Small intestine (tissue), 7 donors: ENCODE measurements at regions not wholly inside any gene's neighbourhood (a gene's known extent, or its start where the extent isn't known, plus 50 kb on each side); places are given as distances from the start of the nearest gene placed in this dataset.
"Not testable (repeated sequence)": the region's sequence is repeated elsewhere in the genome, so short reads cannot be mapped to it uniquely, and the experiment has no call there.

Experiments used
- DNase-seq, 2 donors: peaks; one replicate each; pipeline versions ENCODE4 v3.0.0 to v3.0.0-alpha.2; 2013
- FAIRE-seq: peaks from 2 replicates; lab custom pipeline; 2012; peaks lifted over from hg19 to GRCh38; lab: Jason Lieb, UNC
- H3K27ac ChIP-seq, 3 donors: one replicate each; pipeline ENCODE4 v1.5.1; 2013; ENCODE audit warnings: low read length in 2 of 3, mild to moderate bottlenecking in 2 of 3, control low read depth in 1 of 3, inconsistent platforms in 1 of 3, low read depth in 1 of 3, moderate library complexity in 1 of 3
- H3K27me3 ChIP-seq, 3 donors: one replicate each; pipeline ENCODE4 v1.6.1; 2013; ENCODE audit warnings: low read length in 3 of 3, inconsistent platforms in 1 of 3; ENCODE audit not compliant: control insufficient read depth in 3 of 3, insufficient read depth in 3 of 3
- H3K36me3 ChIP-seq, 3 donors: one replicate each; pipeline ENCODE4 v1.6.1; 2013; ENCODE audit warnings: low read length in 3 of 3, inconsistent platforms in 1 of 3, low read depth in 1 of 3, mild to moderate bottlenecking in 1 of 3, moderate library complexity in 1 of 3; ENCODE audit not compliant: control insufficient read depth in 3 of 3, insufficient read depth in 2 of 3
- H3K4me1 ChIP-seq, 3 donors: one replicate each; pipeline ENCODE4 v1.6.1; 2013; ENCODE audit warnings: low read length in 2 of 3, inconsistent platforms in 1 of 3, low read depth in 1 of 3, mild to moderate bottlenecking in 1 of 3, moderate library complexity in 1 of 3; ENCODE audit not compliant: control insufficient read depth in 3 of 3, insufficient read depth in 2 of 3
- H3K4me3 ChIP-seq, 3 donors: one replicate each; pipeline ENCODE4 v1.5.1; 2013; ENCODE audit warnings: low read length in 3 of 3, control low read depth in 1 of 3, inconsistent platforms in 1 of 3, low read depth in 1 of 3, mild to moderate bottlenecking in 1 of 3, moderate library complexity in 1 of 3
- H3K9me3 ChIP-seq, 2 donors: one replicate each; pipeline ENCODE4 v1.6.1; 2013; ENCODE audit warnings: low read depth in 1 of 2, low read length in 1 of 2; ENCODE audit not compliant: control insufficient read depth in 2 of 2, insufficient read depth in 1 of 2
- WGBS, 3 donors: extraction: QIAGEN DNeasy Blood & Tissue Kit; methylation state at CpG; one replicate each; pipeline ENCODE4 v1.1.7; 2013; 5-methylcytosine and 5-hydroxymethylcytosine counted together
- donor health status: healthy with polysubstance abuse.
- donor health status: control.
- donor health status: control.
- donor health status: Bipolar disorder and iron deficiency.
- donor health status: healthy.

DNA sequence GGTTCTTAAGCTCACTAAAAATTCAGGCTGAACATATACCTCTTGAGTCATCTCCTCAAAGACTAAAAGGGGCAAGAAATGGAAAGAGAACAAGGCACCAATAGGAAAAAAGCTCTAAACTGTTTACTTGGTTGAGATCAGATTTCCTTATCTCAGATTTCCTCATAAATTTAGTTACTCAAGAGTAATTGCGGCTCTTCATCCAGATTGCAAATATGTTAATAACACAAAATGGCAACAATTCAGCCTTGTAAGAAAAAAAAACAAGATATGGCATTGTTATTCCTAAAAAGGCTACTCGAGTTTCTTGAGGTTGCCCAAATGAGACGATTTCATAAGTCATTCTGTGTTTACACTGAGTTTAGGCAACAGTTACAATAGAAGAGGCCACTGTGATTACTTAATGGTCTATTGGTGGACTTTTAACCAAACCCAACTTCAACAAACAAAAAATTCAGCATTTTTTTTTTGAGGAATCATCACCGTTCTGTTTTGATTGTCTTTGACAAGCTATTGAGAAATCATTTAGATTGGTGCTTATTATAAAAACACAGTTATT lies 97.9 kb upstream of the PDHA1 start:
- H3K9me3 ChIP-seq: no peaks in the 10 kb centered on the region
- no peak for FAIRE-seq
- WGBS, 3 donors: 53 to 72% (median 64%) methylated on average over 4 of the region's 4 CpGs
- DNase-seq: no peak
- H3K27ac ChIP-seq: no peak overlapping the region
- no peaks in the 10 kb centered on the region for H3K4me1 ChIP-seq
- H3K36me3 ChIP-seq: no peaks in the 10 kb centered on the region
- H3K4me3 ChIP-seq: no peak overlapping the region
- H3K27me3 ChIP-seq: no peaks in the 10 kb centered on the region

- DNase-seq (no peak), FAIRE-seq (no peak)
- no peaks in the 10 kb centered on the region for H3K36me3 ChIP-seq
- H3K27me3 ChIP-seq: no peaks in the 10 kb centered on the region
- H3K4me1 ChIP-seq: no peaks in the 10 kb centered on the region
- no peaks in the 10 kb centered on the region for H3K9me3 ChIP-seq
- 81 to 88% (median 85%) methylated on average over 8 of the region's 8 CpGs for WGBS, 3 donors
- no peak overlapping the region for H3K4me3 ChIP-seq
- no peak overlapping the region for H3K27ac ChIP-seq
These were observed 86.7 kb upstream of the PDHA1 start for GRCh38 chrX:19256986-19257385.

DNA sequence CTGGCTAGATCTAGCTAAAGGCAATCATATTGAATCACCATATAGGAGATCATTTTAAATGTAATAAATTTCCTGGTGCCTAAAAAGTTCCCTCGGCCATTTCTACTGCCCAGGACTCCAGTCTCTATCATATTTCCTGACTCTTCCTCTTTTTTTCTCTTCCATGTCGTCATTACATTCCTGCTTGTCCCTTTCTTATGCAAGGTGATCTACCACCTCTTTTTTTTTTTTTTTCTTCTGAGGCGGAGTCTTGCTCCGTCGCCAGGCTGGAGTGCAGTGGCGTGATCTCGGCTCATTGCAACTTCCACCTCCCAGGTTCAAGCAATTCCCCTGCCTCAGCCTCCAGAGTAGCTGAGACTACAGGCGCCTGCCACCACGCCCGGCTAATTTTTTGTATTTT lies 82.7 kb upstream of the PDHA1 start:
- WGBS, 3 donors: 63 to 77% (median 75%) methylated on average over 10 of the region's 10 CpGs
- H3K27me3 ChIP-seq, DNase-seq, FAIRE-seq, H3K36me3 ChIP-seq, H3K27ac ChIP-seq, H3K4me1 ChIP-seq, H3K4me3 ChIP-seq, H3K9me3 ChIP-seq: not testable (repeated sequence)

DNA sequence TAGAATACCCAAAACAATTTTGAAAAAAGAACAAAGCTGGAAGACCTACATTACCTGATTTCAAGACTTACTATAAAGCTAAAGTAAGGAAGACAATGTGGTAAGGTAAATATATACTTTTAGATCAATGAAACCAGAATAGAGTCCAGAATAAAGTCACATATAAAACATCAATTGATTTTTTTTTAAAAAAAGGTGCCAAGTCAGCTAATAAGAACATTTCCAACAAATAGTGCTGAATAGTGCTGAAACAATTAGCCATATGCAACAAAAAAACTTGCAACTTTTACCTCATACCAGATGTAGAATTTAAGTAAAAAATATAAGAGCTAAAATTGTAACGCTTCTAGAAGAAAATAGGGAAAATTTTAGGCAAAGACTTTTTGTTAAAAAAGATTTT lies 73.0 kb upstream of the PDHA1 start:
- Histone ChIP-seq H3K4me1 (no peaks in the 10 kb centered on the region), H3K27me3 (no peaks in the 10 kb centered on the region), H3K36me3 (no peaks in the 10 kb centered on the region), H3K4me3 (no peak overlapping the region), H3K27ac (no peak overlapping the region), H3K9me3 (no peaks in the 10 kb centered on the region)
- FAIRE-seq: no peak
- no peak for DNase-seq
- WGBS, 3 donors: 82 to 94% (median 84%) methylated on average over 1 of the region's 1 CpG

- WGBS, 3 donors: 75 to 86% (median 76%) methylated on average over 2 of the region's 2 CpGs
- Histone ChIP-seq H3K4me1 (no peaks in the 10 kb centered on the region), H3K4me3 (no peak overlapping the region), H3K27me3 (no peaks in the 10 kb centered on the region), H3K27ac (no peak overlapping the region), H3K36me3 (no peaks in the 10 kb centered on the region), H3K9me3 (no peaks in the 10 kb centered on the region)
- no peak for DNase-seq
- FAIRE-seq: no peak
These were observed 71.3 kb upstream of the PDHA1 start for GRCh38 chrX:19272452-19272851.

GRCh38 chrX:19280636-19281035 lies 63.1 kb upstream of the PDHA1 start:
- H3K36me3 ChIP-seq: no peaks in the 10 kb centered on the region
- DNase-seq: no peak

GRCh38 chrX:19281256-19281655 lies 62.5 kb upstream of the PDHA1 start:
- no peak overlapping the region for H3K4me3 ChIP-seq
- no peaks in the 10 kb centered on the region for H3K36me3 ChIP-seq
- no peaks in the 10 kb centered on the region for H3K9me3 ChIP-seq
- H3K27ac ChIP-seq: no peak overlapping the region
- DNase-seq: no peak
- H3K27me3 ChIP-seq: no peaks in the 10 kb centered on the region
- WGBS, 3 donors: 63 to 79% (median 65%) methylated on average over 1 of the region's 1 CpG
- FAIRE-seq: no peak
- no peaks in the 10 kb centered on the region for H3K4me1 ChIP-seq

More at GRCh38 chrX:19280636-19281035, 63.1 kb upstream of the PDHA1 start:
- no peaks in the 10 kb centered on the region for H3K27me3 ChIP-seq
- no peak overlapping the region for H3K4me3 ChIP-seq
- WGBS, 3 donors: 80 to 97% (median 93%) methylated on average over 1 of the region's 1 CpG
- no peaks in the 10 kb centered on the region for H3K4me1 ChIP-seq
- FAIRE-seq: no peak
- H3K9me3 ChIP-seq: no peaks in the 10 kb centered on the region
- no peak overlapping the region for H3K27ac ChIP-seq

DNA sequence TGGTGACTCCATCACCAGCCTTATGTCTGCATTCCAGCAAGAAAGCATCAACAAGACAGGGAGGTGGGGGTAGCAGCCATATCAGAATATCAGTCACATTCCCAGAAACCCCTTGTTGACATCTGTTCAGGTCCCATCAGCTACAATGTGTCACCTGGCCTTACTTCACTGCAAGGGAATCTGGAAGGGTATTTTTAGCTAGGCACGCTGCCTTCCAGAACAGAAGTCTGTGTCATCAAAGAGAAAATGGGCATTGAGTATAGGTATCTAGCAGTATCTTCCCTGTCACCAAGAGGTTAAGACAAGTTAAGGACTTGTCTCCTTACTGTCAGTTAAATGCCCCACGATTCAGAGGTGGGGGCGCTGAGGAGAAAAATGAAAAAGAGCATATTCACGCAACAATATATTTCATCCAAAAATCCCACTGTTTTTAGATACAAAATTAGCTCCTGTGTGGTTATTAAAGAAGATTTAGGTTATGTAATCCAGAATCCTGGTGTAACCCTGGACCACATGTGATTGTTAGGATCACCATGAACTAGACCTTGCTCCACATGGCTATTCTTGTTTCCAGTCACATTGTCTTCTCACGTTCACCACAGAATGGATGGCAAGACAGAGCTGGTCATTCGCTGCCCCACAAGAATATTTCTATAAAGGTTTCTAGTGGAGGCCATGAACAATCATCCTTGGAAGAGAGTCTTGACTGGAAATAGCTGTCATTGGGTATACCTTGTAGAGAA lies 60.0 kb upstream of the PDHA1 start:
- H3K27ac ChIP-seq: no peak overlapping the region
- DNase-seq (no peak), FAIRE-seq (no peak)
- no peaks in the 10 kb centered on the region for H3K4me1 ChIP-seq
- no peak overlapping the region for H3K4me3 ChIP-seq
- no peaks in the 10 kb centered on the region for H3K9me3 ChIP-seq
- H3K36me3 ChIP-seq: no peaks in the 10 kb centered on the region
- no peaks in the 10 kb centered on the region for H3K27me3 ChIP-seq
- WGBS, 3 donors: 81 to 92% (median 88%) methylated on average over 6 of the region's 6 CpGs

DNA sequence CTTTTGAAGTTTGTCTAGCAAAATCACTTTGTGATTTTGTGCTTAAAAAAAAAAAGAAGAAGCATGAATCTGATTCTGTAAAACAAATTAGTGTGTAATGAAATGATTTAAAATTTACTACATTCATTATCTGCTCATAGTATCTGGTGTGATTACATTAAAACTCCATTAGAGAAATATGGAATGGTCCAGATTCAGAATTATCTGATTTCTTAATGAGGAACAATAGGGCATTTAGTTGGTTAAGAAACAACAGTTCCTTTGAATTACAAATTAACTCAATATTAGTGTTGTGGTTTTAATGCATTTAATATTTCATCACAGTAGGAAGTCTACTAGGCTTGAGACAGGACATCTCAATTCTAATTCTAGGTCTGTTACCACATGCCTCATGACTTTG lies 57.9 kb upstream of the PDHA1 start:
- FAIRE-seq (no peak), DNase-seq (no peak)
- Histone ChIP-seq H3K36me3 (no peaks in the 10 kb centered on the region), H3K4me1 (no peaks in the 10 kb centered on the region), H3K9me3 (no peaks in the 10 kb centered on the region), H3K27ac (no peak overlapping the region), H3K4me3 (no peak overlapping the region), H3K27me3 (no peaks in the 10 kb centered on the region)
